K562 (cell line): ENCODE measurements at regions not wholly inside any gene's neighbourhood (a gene's known extent, or its start where the extent isn't known, plus 50 kb on each side); places are given as distances from the start of the nearest gene placed in this dataset.

ENCODE experiments used
- CBX1 ChIP-seq: sonication (generic); IDR thresholded peaks from 2 replicates; pipeline ENCODE4 v1.6.1; 2016; ENCODE audit warnings: antibody characterized with exemption, low read depth, mild to moderate bottlenecking
- CREM ChIP-seq: IDR thresholded peaks from 2 replicates; pipeline ENCODE4 v1.6.1; 2014; ENCODE audit warnings: antibody characterized with exemption, low read depth
- CTCF ChIP-seq, 3 experiments: IDR thresholded peaks in 2 of 3; conservative IDR thresholded peaks in 1 of 3; 2 replicates each; pipeline ENCODE4 v1.5.1; 2011 to 2012; ENCODE audit warnings: low read length in 3 of 3, mild to moderate bottlenecking in 3 of 3, control low read depth in 2 of 3, improper control_type of control experiment in 1 of 3, inconsistent platforms in 1 of 3, low read depth in 1 of 3, mixed read lengths in 1 of 3, moderate library complexity in 1 of 3; ENCODE audit not compliant: insufficient read depth in 2 of 3
- EZH2 ChIP-seq: IDR thresholded peaks from 2 replicates; pipeline ENCODE4 v1.6.1; 2012; ENCODE audit warnings: low read depth, mild to moderate bottlenecking, inconsistent platforms, low read length, borderline replicate concordance
- HCFC1 ChIP-seq: IDR thresholded peaks from 2 replicates; pipeline ENCODE4 v1.6.1; 2012; ENCODE audit warnings: low read depth, low read length, improper control_type of control experiment
- KDM4B ChIP-seq, 2 experiments: fragments of 450-650 bp in 1 of 2; sonication (generic) in 1 of 2; IDR thresholded peaks; 2 replicates each; pipeline ENCODE4 v1.6.1; 2016 to 2017; ENCODE audit warnings: borderline replicate concordance in 2 of 2, antibody characterized with exemption in 1 of 2, low read depth in 1 of 2, mild to moderate bottlenecking in 1 of 2
- MLX ChIP-seq, 2 experiments: fragments of 450-650 bp in 1 of 2; sonication (generic) in 1 of 2; formaldehyde crosslinking; conservative IDR thresholded peaks; 2 replicates each; pipeline versions ENCODE4 v1.4.0 to v1.8.1; 2020 to 2022; ENCODE audit warnings: mild to moderate bottlenecking in 1 of 2, missing genetic modification reagents in 1 of 2
- MXI1 ChIP-seq: IDR thresholded peaks from 2 replicates; pipeline ENCODE4 v1.6.1; 2011; ENCODE audit warnings: low read depth, mild to moderate bottlenecking, improper control_type of control experiment, low read length
- PCBP1 ChIP-seq: fragments of 200-400 bp; formaldehyde crosslinking; IDR thresholded peaks from 2 replicates; pipeline ENCODE4 v1.6.1; 2018; ENCODE audit warnings: mild to moderate bottlenecking, low read depth, low read length; ENCODE audit not compliant: poor library complexity, severe bottlenecking
- POLR2AphosphoS5 ChIP-seq: IDR thresholded peaks from 2 replicates; pipeline ENCODE4 v1.6.1; 2011; ENCODE audit warnings: mild to moderate bottlenecking, low read depth, low read length, moderate library complexity; ENCODE audit not compliant: control insufficient read depth, insufficient read depth
- REST ChIP-seq, 2 experiments: fragments of 450-650 bp; formaldehyde crosslinking in 1 of 2; IDR thresholded peaks; 2 replicates each; pipeline versions ENCODE4 v1.4.0 to v1.6.1; 2014 to 2020; ENCODE audit warnings: mild to moderate bottlenecking in 2 of 2, borderline replicate concordance in 1 of 2, low read depth in 1 of 2
- SREBF2 ChIP-seq: sonication (generic); formaldehyde crosslinking; IDR thresholded peaks from 2 replicates; pipeline ENCODE4 v1.4.0; 2020; ENCODE audit warnings: mild to moderate bottlenecking, missing genetic modification reagents
- YY1 ChIP-seq, 3 experiments: IDR thresholded peaks; 2 replicates each; pipeline ENCODE4 v1.6.1; 2011; ENCODE audit warnings: low read length in 2 of 3, mild to moderate bottlenecking in 2 of 3, moderate library complexity in 2 of 3, borderline replicate concordance in 1 of 3, control low read depth in 1 of 3, low read depth in 1 of 3; ENCODE audit not compliant: insufficient read depth in 3 of 3, insufficient replicate concordance in 2 of 3, control insufficient read depth in 1 of 3, insufficient read length in 1 of 3; ENCODE audit errors: extremely low read depth in 1 of 3
- ZZZ3 ChIP-seq: fragments of 450-650 bp; IDR thresholded peaks from 2 replicates; pipeline ENCODE4 v1.6.1; 2016; ENCODE audit warnings: antibody characterized with exemption, mild to moderate bottlenecking, moderate library complexity

- TF ChIP-seq CREM (no peak), KDM4B (IDR thresholded peaks at IDR 0.05; ENCODE audit: borderline replicate concordance in 2 of 2, low read depth in 1 of 2) (no peak), POLR2AphosphoS5 (no peak), MLX (CRISPR knock-in tag; conservative IDR thresholded peaks at IDR 0.05) (no peak), HCFC1 (no peak), CTCF (IDR thresholded peaks at IDR 0.05 in 2 of 3, conservative IDR thresholded peaks at IDR 0.05 in 1 of 3; ENCODE audit: insufficient read depth in 2 of 3, low read depth in 1 of 3, low read length in 3 of 3) (no peak), EZH2 (no peak), CBX1 (no peak), YY1 (IDR thresholded peaks at IDR 0.05; ENCODE audit: borderline replicate concordance in 1 of 3, control insufficient read depth in 1 of 3, extremely low read depth in 1 of 3, insufficient read depth in 3 of 3, insufficient read length in 1 of 3, insufficient replicate concordance in 2 of 3, low read depth in 1 of 3, low read length in 2 of 3) (no peak), ZZZ3 (no peak), REST (IDR thresholded peaks at IDR 0.05; ENCODE audit: borderline replicate concordance) (no peak), REST (CRISPR knock-in tag; IDR thresholded peaks at IDR 0.05; ENCODE audit: low read depth) (no peak), MXI1 (no peak), SREBF2 (CRISPR knock-in tag) (no peak), PCBP1 (no peak)
These were observed 1906.0 kb upstream of the PIK3C3 start for GRCh38 chr18:40048886-40049650.
